PC-3 (cell line): ENCODE measurements at regions not wholly inside any gene's neighbourhood (a gene's known extent, or its start where the extent isn't known, plus 50 kb on each side); places are given as distances from the start of the nearest gene placed in this dataset.

Experiments
- ATAC-seq: fragments of 200-7000 bp; cut with Tn5 transposase; 2 replicates; pipeline ENCODE4 v1.9.1; 2020; ENCODE audit warnings: mild to moderate bottlenecking, moderate library complexity
- BruUV-seq: library from RNA; stranded (reverse); fragments of 400-500 nt; replicated peaks from 2 replicates; lab custom pipeline; 2021; lab: Mats Ljungman, UMichigan
- CTCF ChIA-PET: fragments of 300-600 bp; sonication (Branson Sonifier 250); formaldehyde crosslinking; loops from one replicate; lab custom pipeline; 2022; ENCODE audit warnings: antibody characterized with exemption; lab: Charles Lee
- POLR2A ChIA-PET: fragments of 300-600 bp; sonication (Branson Sonifier 250); formaldehyde crosslinking; loops from one replicate; lab custom pipeline; 2022; ENCODE audit warnings: antibody characterized with exemption; ENCODE audit not compliant: unreplicated experiment; lab: Charles Lee
- DNase-seq: peaks from one replicate; pipeline ENCODE4 v3.0.0-alpha.2; 2015
- H2AFZ ChIP-seq: fragments of 300-600 bp; sonication (generic); 2 replicates; pipeline ENCODE4 v1.6.0; 2016; ENCODE audit warnings: antibody characterized with exemption, low read length
- H3F3A ChIP-seq: fragments of 300-600 bp; sonication (generic); one replicate; pipeline ENCODE4 v1.6.0; 2017; ENCODE audit warnings: antibody characterized with exemption, low read length, control low read depth, mild to moderate bottlenecking; ENCODE audit not compliant: unreplicated experiment
- H3K27ac ChIP-seq: fragments of 300-600 bp; sonication (generic); 2 replicates; pipeline ENCODE4 v1.5.1; 2016; ENCODE audit warnings: mild to moderate bottlenecking, low read length
- H3K27me3 ChIP-seq: fragments of 300-600 bp; sonication (generic); 2 replicates; pipeline ENCODE4 v1.6.1; 2016; ENCODE audit warnings: low read length, mixed read lengths
- H3K36me3 ChIP-seq: fragments of 300-600 bp; sonication (generic); 2 replicates; pipeline ENCODE4 v1.6.1; 2016; ENCODE audit warnings: low read depth, mixed run types, low read length, mixed read lengths
- H3K4me1 ChIP-seq: fragments of 300-600 bp; sonication (generic); 2 replicates; pipeline ENCODE4 v1.5.1; 2016; ENCODE audit warnings: low read length; ENCODE audit not compliant: insufficient read depth
- H3K4me2 ChIP-seq: fragments of 300-600 bp; sonication (generic); 2 replicates; pipeline ENCODE4 v1.6.0; 2016; ENCODE audit warnings: low read length
- H3K4me3 ChIP-seq: fragments of 300-600 bp; sonication (generic); 2 replicates; pipeline ENCODE4 v1.5.1; 2016; ENCODE audit warnings: mild to moderate bottlenecking, low read length, mixed read lengths
- H3K79me2 ChIP-seq: fragments of 300-600 bp; sonication (generic); 2 replicates; pipeline ENCODE4 v1.6.1; 2017; ENCODE audit warnings: low read length, mixed read lengths
- H3K9ac ChIP-seq: fragments of 300-600 bp; sonication (generic); 2 replicates; pipeline ENCODE4 v1.6.0; 2016; ENCODE audit warnings: mild to moderate bottlenecking, low read length
- H3K9me2 ChIP-seq: fragments of 300-600 bp; sonication (generic); replicated peaks from 2 replicates; pipeline ENCODE4 v1.6.1; 2016; ENCODE audit warnings: mixed run types, low read length, mixed read lengths
- H3K9me3 ChIP-seq: fragments of 300-600 bp; sonication (generic); 2 replicates; pipeline ENCODE4 v1.6.1; 2016; ENCODE audit warnings: low read length, mixed read lengths
- H4K20me1 ChIP-seq: fragments of 300-600 bp; sonication (generic); 2 replicates; pipeline ENCODE4 v1.6.1; 2016; ENCODE audit warnings: low read length, mixed read lengths
- CTCF ChIP-seq: fragments of 300-600 bp; sonication (generic); conservative IDR thresholded peaks from 2 replicates; pipeline ENCODE4 v1.5.1; 2017; ENCODE audit warnings: antibody characterized with exemption, low read depth, mild to moderate bottlenecking, low read length
- EZH2 ChIP-seq: fragments of 300-600 bp; sonication (generic); IDR thresholded peaks from one replicate; pipeline ENCODE4 v1.6.1; 2017; ENCODE audit warnings: antibody characterized with exemption, mild to moderate bottlenecking, low read length; ENCODE audit not compliant: unreplicated experiment
- EZH2phosphoT487 ChIP-seq: fragments of 300-600 bp; sonication (generic); IDR thresholded peaks from 2 replicates; pipeline ENCODE4 v1.6.1; 2018; ENCODE audit warnings: mild to moderate bottlenecking, antibody characterized with exemption, low read length, borderline replicate concordance
- intact Hi-C: fragments of 100-400 bp; cut with micrococcal nuclease; formaldehyde crosslinking; loops from 2 replicates; pipeline ENCODE4 v1.9.0; 2023

- Histone ChIP-seq H3F3A (no peaks in the 10 kb centered on the region), H3K9ac (no peak overlapping the region), H4K20me1 (no peaks in the 10 kb centered on the region), H3K4me1 (no peaks in the 10 kb centered on the region), H3K27me3 (no peaks in the 10 kb centered on the region), H3K4me2 (no peak overlapping the region), H3K4me3 (no peak overlapping the region), H3K36me3 (no peaks in the 10 kb centered on the region), H3K27ac (no peak overlapping the region), H3K79me2 (no peaks in the 10 kb centered on the region), H3K9me2 (no peaks in the 10 kb centered on the region), H3K9me3 (no peaks in the 10 kb centered on the region), H2AFZ (no peak overlapping the region)
- BruUV-seq, result no TSS peak
- CTCF ChIA-PET, result interaction anchor here (0.5 to 1.4 kb wide), 2 partner anchors 64 to 176 kb away, joined by 3 read pairs; no protein-coding TSS in a partner anchor
- DNase-seq (no peak), ATAC-seq (no peak)
- TF ChIP-seq CTCF (peak; percentile 52; the same call in 1 of the 2 replicates), EZH2phosphoT487 (no peak)
- intact Hi-C loops, result loop anchor here (1.0 kb wide), 4 partner anchors 27 to 181 kb away; no protein-coding TSS in a partner anchor
- POLR2A ChIA-PET, result interaction anchor here (0.7 kb wide), 1 partner anchor 12 kb away, joined by 3 read pairs; no protein-coding TSS in a partner anchor
Observed at GRCh38 chr1:200307755-200308066, 102.1 kb downstream of the ZNF281 start.

- ChIA-PET CTCF (interaction anchor here (0.5 to 1.4 kb wide), 2 partner anchors 65 to 176 kb away, joined by 3 read pairs; no protein-coding TSS in a partner anchor), POLR2A (interaction anchor here (0.7 kb wide), 1 partner anchor 11 kb away, joined by 3 read pairs; no protein-coding TSS in a partner anchor)
- H3K27me3 ChIP-seq, result no peaks in the 10 kb centered on the region
- peak overlapping the region; percentile 51 for H3K4me2 ChIP-seq
- ATAC-seq (peak; percentile 29; the same call in 1 of the 2 replicates), DNase-seq (peak; percentile 81)
- no peaks in the 10 kb centered on the region for H3K36me3 ChIP-seq
- no peaks in the 10 kb centered on the region for H3K79me2 ChIP-seq
- no peaks in the 10 kb centered on the region for H4K20me1 ChIP-seq
- H3K4me3 ChIP-seq, result 0 out of 2 replicates have a peak overlapping the region, but pooled peaks have one; percentile 14
- no peak for TF ChIP-seq EZH2
- TF ChIP-seq CTCF, result peak; percentile 100
- no peak for TF ChIP-seq EZH2phosphoT487
- peak overlapping the region; percentile 80 for H2AFZ ChIP-seq
- intact Hi-C loops, result loop anchor here (1.0 kb wide), 4 partner anchors 27 to 181 kb away; no protein-coding TSS in a partner anchor
- H3K9ac ChIP-seq, result no peak overlapping the region
- no peaks in the 10 kb centered on the region for H3F3A ChIP-seq
- no TSS peak for BruUV-seq
- H3K27ac ChIP-seq, result no peak overlapping the region
- H3K9me3 ChIP-seq, result no peaks in the 10 kb centered on the region
- no peaks in the 10 kb centered on the region for H3K4me1 ChIP-seq
- H3K9me2 ChIP-seq, result no peaks in the 10 kb centered on the region
Observed at GRCh38 chr1:200306944-200307754, 102.7 kb downstream of the ZNF281 start.

- H3K27ac ChIP-seq, result no peak overlapping the region
- POLR2A ChIA-PET, result no interaction called here
- ATAC-seq, result no peak
Observed at GRCh38 chr1:200305806-200306205, 104.0 kb downstream of the ZNF281 start.

More at GRCh38 chr1:200305806-200306205, 104.0 kb downstream of the ZNF281 start:
- Histone ChIP-seq H3K4me3 (no peak overlapping the region), H4K20me1 (no peaks in the 10 kb centered on the region), H3K4me1 (peaks cover 8% of the 10 kb centered on the region), H3K36me3 (no peaks in the 10 kb centered on the region), H3K79me2 (no peaks in the 10 kb centered on the region), H3K9me3 (no peaks in the 10 kb centered on the region), H2AFZ (no peak overlapping the region), H3F3A (no peaks in the 10 kb centered on the region), H3K9ac (no peak overlapping the region), H3K4me2 (no peak overlapping the region), H3K27me3 (no peaks in the 10 kb centered on the region), H3K9me2 (no peaks in the 10 kb centered on the region)
- CTCF ChIA-PET, result no interaction called here
- DNase-seq, result no peak
- BruUV-seq, result no TSS peak
- TF ChIP-seq EZH2phosphoT487 (no peak), CTCF (no peak), EZH2 (no peak)
- intact Hi-C loops, result no loop called here
